NCI-H226 (cell line): ENCODE measurements at regions not wholly inside any gene's neighbourhood (a gene's known extent, or its start where the extent isn't known, plus 50 kb on each side); places are given as distances from the start of the nearest gene placed in this dataset.
"Not testable (repeated sequence)": the region's sequence is repeated elsewhere in the genome, so short reads cannot be mapped to it uniquely, and the experiment has no call there.

ENCODE experiments used
- DNase-seq: peaks from one replicate; pipeline ENCODE4 v3.0.0-alpha.2; 2015

GRCh38 chr15:58298879-58299850, 132.6 kb upstream of the LIPC start:
- no peak for DNase-seq

GRCh38 chr15:58302832-58303231, 129.0 kb upstream of the LIPC start:
- DNase-seq: no peak

- DNase-seq: no peak
Measured at GRCh38 chr15:58303236-58303635, 128.6 kb upstream of the LIPC start.

- DNase-seq: no peak
Measured at GRCh38 chr15:58306591-58307312, 125.0 kb upstream of the LIPC start.

GRCh38 chr15:58307313-58307961, 124.4 kb upstream of the LIPC start:
- peak; percentile 67 for DNase-seq

- DNase-seq: no peak
Measured at GRCh38 chr15:58308742-58309355, 122.9 kb upstream of the LIPC start.

GRCh38 chr15:58309963-58310928, 121.5 kb upstream of the LIPC start:
- no peak for DNase-seq

- DNase-seq: no peak
Measured at GRCh38 chr15:58311556-58311955, 120.2 kb upstream of the LIPC start.

- no peak for DNase-seq
Measured at GRCh38 chr15:58312031-58312430, 119.8 kb upstream of the LIPC start.

GRCh38 chr15:58313304-58313703, 118.5 kb upstream of the LIPC start:
- DNase-seq: no peak

GRCh38 chr15:58313810-58314592, 117.8 kb upstream of the LIPC start:
- no peak for DNase-seq

GRCh38 chr15:58314593-58315216, 117.1 kb upstream of the LIPC start:
- no peak for DNase-seq

GRCh38 chr15:58318517-58318916, 113.3 kb upstream of the LIPC start:
- no peak for DNase-seq

- no peak for DNase-seq
Measured at GRCh38 chr15:58321034-58321433, 110.8 kb upstream of the LIPC start.

- DNase-seq: no peak
Measured at GRCh38 chr15:58322253-58322652, 109.5 kb upstream of the LIPC start.

GRCh38 chr15:58323321-58323720, 108.5 kb upstream of the LIPC start:
- DNase-seq: not testable (repeated sequence)

GRCh38 chr15:58324533-58324932, 107.3 kb upstream of the LIPC start:
- no peak for DNase-seq

GRCh38 chr15:58327958-58328357, 103.8 kb upstream of the LIPC start:
- no peak for DNase-seq

GRCh38 chr15:58329211-58329610, 102.6 kb upstream of the LIPC start:
- no peak for DNase-seq
